Karpas-422 (cell line): ENCODE measurements at regions not wholly inside any gene's neighbourhood (a gene's known extent, or its start where the extent isn't known, plus 50 kb on each side); places are given as distances from the start of the nearest gene placed in this dataset.

ENCODE experiments used
- DNase-seq: peaks from one replicate; pipeline ENCODE4 v3.0.0-alpha.2; 2015
- H2AFZ ChIP-seq: fragments of 200-600 bp; sonication (generic); 2 replicates; pipeline ENCODE4 v1.6.1; 2014; ENCODE audit warnings: antibody characterized with exemption, low read length, mixed read lengths
- H3K27ac ChIP-seq: fragments of 200-600 bp; sonication (generic); 2 replicates; pipeline ENCODE4 v1.5.1; 2014; ENCODE audit warnings: mild to moderate bottlenecking, low read length, moderate library complexity
- H3K27me3 ChIP-seq: fragments of 200-600 bp; sonication (generic); 2 replicates; pipeline ENCODE4 v1.6.1; 2014; ENCODE audit warnings: low read length, mixed read lengths
- H3K36me3 ChIP-seq: fragments of 200-600 bp; sonication (generic); 2 replicates; pipeline ENCODE4 v1.6.1; 2014; ENCODE audit warnings: low read length, mixed read lengths; ENCODE audit not compliant: insufficient read depth
- H3K4me1 ChIP-seq: fragments of 200-600 bp; sonication (generic); 2 replicates; pipeline ENCODE4 v1.6.1; 2014; ENCODE audit warnings: mild to moderate bottlenecking, low read length, mixed read lengths
- H3K4me2 ChIP-seq: fragments of 200-600 bp; sonication (generic); 2 replicates; pipeline ENCODE4 v1.6.1; 2014; ENCODE audit warnings: low read length, low read depth, mild to moderate bottlenecking; ENCODE audit not compliant: poor library complexity, severe bottlenecking
- H3K4me3 ChIP-seq: fragments of 200-600 bp; sonication (generic); 2 replicates; pipeline ENCODE4 v1.5.1; 2014; ENCODE audit warnings: mild to moderate bottlenecking, antibody characterized with exemption, low read length, mixed read lengths
- H3K79me2 ChIP-seq: fragments of 200-600 bp; sonication (generic); 2 replicates; pipeline ENCODE4 v1.6.1; 2014; ENCODE audit warnings: mild to moderate bottlenecking, low read length, mixed read lengths
- H3K9ac ChIP-seq: fragments of 200-600 bp; sonication (generic); 2 replicates; pipeline ENCODE4 v1.6.0; 2014; ENCODE audit warnings: low read length
- H3K9me2 ChIP-seq: fragments of 200-600 bp; sonication (generic), shearing (Covaris generic); replicated peaks from 2 replicates; pipeline ENCODE4 v1.6.0; 2014; ENCODE audit warnings: mild to moderate bottlenecking, low read length, moderate library complexity; ENCODE audit not compliant: insufficient read depth
- H3K9me3 ChIP-seq: fragments of 300-700, 200-600 bp; sonication (generic); 2 replicates; pipeline ENCODE4 v1.6.1; 2014; ENCODE audit warnings: low read length, mixed read lengths
- H4K20me1 ChIP-seq: fragments of 200-600 bp; sonication (generic); 2 replicates; pipeline ENCODE4 v1.6.1; 2014; ENCODE audit warnings: mild to moderate bottlenecking, antibody characterized with exemption, low read length, low read depth; ENCODE audit not compliant: insufficient read depth

GRCh38 chr4:45072981-45073380 lies 346.6 kb upstream of the GNPDA2 start:
- no peak overlapping the region for H3K9ac ChIP-seq
- no peaks in the 10 kb centered on the region for H4K20me1 ChIP-seq
- H3K36me3 ChIP-seq = no peaks in the 10 kb centered on the region
- H3K27ac ChIP-seq = no peak overlapping the region
- no peaks in the 10 kb centered on the region for H3K27me3 ChIP-seq
- H3K9me3 ChIP-seq = peaks cover 23% of the 10 kb centered on the region
- no peak overlapping the region for H3K4me3 ChIP-seq
- no peak overlapping the region for H3K4me2 ChIP-seq
- no peak overlapping the region for H2AFZ ChIP-seq
- no peaks in the 10 kb centered on the region for H3K9me2 ChIP-seq
- DNase-seq = no peak
- H3K79me2 ChIP-seq = no peaks in the 10 kb centered on the region
- H3K4me1 ChIP-seq = no peaks in the 10 kb centered on the region

- H3K36me3 ChIP-seq = no peaks in the 10 kb centered on the region
- no peaks in the 10 kb centered on the region for H3K9me2 ChIP-seq
- no peaks in the 10 kb centered on the region for H4K20me1 ChIP-seq
- peaks cover 16% of the 10 kb centered on the region for H3K9me3 ChIP-seq
- no peak overlapping the region for H3K9ac ChIP-seq
- no peak overlapping the region for H3K27ac ChIP-seq
- no peak overlapping the region for H3K4me2 ChIP-seq
- H2AFZ ChIP-seq = no peak overlapping the region
- no peaks in the 10 kb centered on the region for H3K79me2 ChIP-seq
- H3K27me3 ChIP-seq = no peaks in the 10 kb centered on the region
- no peak overlapping the region for H3K4me3 ChIP-seq
- no peak for DNase-seq
- no peaks in the 10 kb centered on the region for H3K4me1 ChIP-seq
Observed at GRCh38 chr4:45064741-45065140, 338.4 kb upstream of the GNPDA2 start.

- H3K27me3 ChIP-seq = no peaks in the 10 kb centered on the region
- H3K79me2 ChIP-seq = no peaks in the 10 kb centered on the region
- no peak for DNase-seq
- H3K4me3 ChIP-seq = no peak overlapping the region
- H3K4me1 ChIP-seq = no peaks in the 10 kb centered on the region
- no peak overlapping the region for H3K4me2 ChIP-seq
- H3K36me3 ChIP-seq = no peaks in the 10 kb centered on the region
- no peak overlapping the region for H2AFZ ChIP-seq
- no peak overlapping the region for H3K9ac ChIP-seq
- H3K9me2 ChIP-seq = no peaks in the 10 kb centered on the region
- H4K20me1 ChIP-seq = no peaks in the 10 kb centered on the region
- no peak overlapping the region for H3K27ac ChIP-seq
- H3K9me3 ChIP-seq = peaks cover 16% of the 10 kb centered on the region
Observed at GRCh38 chr4:45063696-45064095, 337.3 kb upstream of the GNPDA2 start.

- no peaks in the 10 kb centered on the region for H3K36me3 ChIP-seq
- H3K9ac ChIP-seq = no peak overlapping the region
- H3K9me2 ChIP-seq = no peaks in the 10 kb centered on the region
- no peak overlapping the region for H3K4me2 ChIP-seq
- H4K20me1 ChIP-seq = no peaks in the 10 kb centered on the region
- DNase-seq = no peak
- H3K4me3 ChIP-seq = no peak overlapping the region
- H3K9me3 ChIP-seq = peaks cover 12% of the 10 kb centered on the region
- no peak overlapping the region for H3K27ac ChIP-seq
- no peaks in the 10 kb centered on the region for H3K79me2 ChIP-seq
- H3K4me1 ChIP-seq = no peaks in the 10 kb centered on the region
- H3K27me3 ChIP-seq = no peaks in the 10 kb centered on the region
- H2AFZ ChIP-seq = no peak overlapping the region
Observed at GRCh38 chr4:45062935-45063545, 336.7 kb upstream of the GNPDA2 start.

- Histone ChIP-seq H2AFZ (no peak overlapping the region), H3K4me1 (no peaks in the 10 kb centered on the region), H3K36me3 (no peaks in the 10 kb centered on the region), H3K4me2 (no peak overlapping the region), H3K79me2 (no peaks in the 10 kb centered on the region), H3K27ac (no peak overlapping the region), H3K9me3 (peaks cover 4% of the 10 kb centered on the region; the same call in 1 of the 2 replicates), H3K4me3 (no peak overlapping the region), H3K27me3 (no peaks in the 10 kb centered on the region), H4K20me1 (no peaks in the 10 kb centered on the region), H3K9me2 (no peaks in the 10 kb centered on the region), H3K9ac (no peak overlapping the region)
- DNase-seq = no peak
Observed at GRCh38 chr4:45043911-45044310, 317.6 kb upstream of the GNPDA2 start.

- no peaks in the 10 kb centered on the region for H3K27me3 ChIP-seq
- H3K36me3 ChIP-seq = no peaks in the 10 kb centered on the region
- no peak overlapping the region for H3K9ac ChIP-seq
- H3K79me2 ChIP-seq = no peaks in the 10 kb centered on the region
- H2AFZ ChIP-seq = no peak overlapping the region
- no peak for DNase-seq
- H3K4me1 ChIP-seq = no peaks in the 10 kb centered on the region
- peaks cover 12% of the 10 kb centered on the region for H3K9me3 ChIP-seq
- no peak overlapping the region for H3K4me3 ChIP-seq
- H4K20me1 ChIP-seq = no peaks in the 10 kb centered on the region
- H3K27ac ChIP-seq = no peak overlapping the region
- no peak overlapping the region for H3K4me2 ChIP-seq
- H3K9me2 ChIP-seq = no peaks in the 10 kb centered on the region
Observed at GRCh38 chr4:45036677-45037076, 310.3 kb upstream of the GNPDA2 start.

GRCh38 chr4:45033676-45034419 lies 307.5 kb upstream of the GNPDA2 start:
- Histone ChIP-seq H3K79me2 (no peaks in the 10 kb centered on the region), H3K27me3 (no peaks in the 10 kb centered on the region), H3K36me3 (no peaks in the 10 kb centered on the region), H4K20me1 (no peaks in the 10 kb centered on the region), H3K9ac (no peak overlapping the region), H3K9me3 (peaks cover 10% of the 10 kb centered on the region), H3K4me2 (no peak overlapping the region), H3K9me2 (no peaks in the 10 kb centered on the region), H3K4me1 (no peaks in the 10 kb centered on the region), H2AFZ (no peak overlapping the region), H3K27ac (no peak overlapping the region), H3K4me3 (no peak overlapping the region)
- DNase-seq = no peak

- Histone ChIP-seq H3K36me3 (no peaks in the 10 kb centered on the region), H3K79me2 (no peaks in the 10 kb centered on the region), H2AFZ (no peak overlapping the region), H3K9me3 (peaks cover 11% of the 10 kb centered on the region; the same call in 1 of the 2 replicates), H3K4me3 (no peak overlapping the region), H3K4me1 (no peaks in the 10 kb centered on the region), H3K9ac (no peak overlapping the region), H3K27me3 (no peaks in the 10 kb centered on the region), H3K4me2 (no peak overlapping the region), H3K27ac (no peak overlapping the region), H3K9me2 (no peaks in the 10 kb centered on the region), H4K20me1 (no peaks in the 10 kb centered on the region)
- DNase-seq = no peak
Observed at GRCh38 chr4:45030059-45030458, 303.7 kb upstream of the GNPDA2 start.
